CD8-positive, alpha-beta memory T cell (primary cell): ENCODE measurements at regions not wholly inside any gene's neighbourhood (a gene's known extent, or its start where the extent isn't known, plus 50 kb on each side); places are given as distances from the start of the nearest gene placed in this dataset.
"Not testable (repeated sequence)": the region's sequence is repeated elsewhere in the genome, so short reads cannot be mapped to it uniquely, and the experiment has no call there.

Experiments used
- CTCF ChIA-PET: fragments of 350-600 bp; sonication (Branson Sonifier 250); formaldehyde crosslinking; loops from one replicate; lab custom pipeline; 2021; ENCODE audit warnings: antibody characterized with exemption; lab: Charles Lee
- POLR2A ChIA-PET: fragments of 350-600 bp; sonication (Branson Sonifier 250); formaldehyde crosslinking; loops from one replicate; lab custom pipeline; 2021; ENCODE audit warnings: antibody characterized with exemption; lab: Charles Lee
- DNase-seq, 5 donors: peaks; one replicate each; pipeline versions ENCODE4 v3.0.0 to v3.0.0-alpha.2; 2020 to 2022; ENCODE audit warnings: mixed read lengths in 1 of 5
- H3K27ac ChIP-seq: one replicate; pipeline ENCODE4 v1.7.0; 2013; ENCODE audit warnings: low read depth, mild to moderate bottlenecking, low read length, moderate library complexity
- H3K27me3 ChIP-seq: 2 replicates; pipeline ENCODE4 v1.7.0; 2013; ENCODE audit warnings: low read length, mild to moderate bottlenecking; ENCODE audit not compliant: insufficient read depth, poor library complexity, severe bottlenecking
- H3K36me3 ChIP-seq: 2 replicates; pipeline ENCODE4 v1.7.0; 2013; ENCODE audit warnings: mild to moderate bottlenecking, low read length, moderate library complexity; ENCODE audit not compliant: insufficient read depth
- H3K4me1 ChIP-seq: 2 replicates; pipeline ENCODE4 v1.7.0; 2013; ENCODE audit warnings: mild to moderate bottlenecking, low read length, moderate library complexity; ENCODE audit not compliant: insufficient read depth
- H3K4me3 ChIP-seq: 2 replicates; pipeline ENCODE4 v1.7.0; 2013; ENCODE audit warnings: mild to moderate bottlenecking, low read length
- H3K9me3 ChIP-seq: 2 replicates; pipeline ENCODE4 v1.7.0; 2013; ENCODE audit warnings: mild to moderate bottlenecking, low read length
- H3K27ac Mint-ChIP-seq, 8 donors: one replicate each; pipeline ENCODE4 v1.8.0; 2020 to 2021; ENCODE audit warnings: mixed read lengths in 8 of 8, mild to moderate bottlenecking in 6 of 8, inconsistent platforms in 3 of 8, moderate library complexity in 3 of 8
- H3K27me3 Mint-ChIP-seq, 2 donors: one replicate each; pipeline ENCODE4 v1.8.0; 2020 to 2021; ENCODE audit warnings: mixed read lengths in 2 of 2, mild to moderate bottlenecking in 1 of 2, moderate library complexity in 1 of 2
- H3K36me3 Mint-ChIP-seq, 3 donors: one replicate each; pipeline ENCODE4 v1.8.0; 2020 to 2021; ENCODE audit warnings: mixed read lengths in 3 of 3, inconsistent platforms in 1 of 3, mild to moderate bottlenecking in 1 of 3
- H3K4me1 Mint-ChIP-seq, 3 donors: one replicate each; pipeline ENCODE4 v1.8.0; 2020 to 2021; ENCODE audit warnings: mixed read lengths in 3 of 3, inconsistent platforms in 1 of 3, mild to moderate bottlenecking in 1 of 3
- H3K4me3 Mint-ChIP-seq, 7 donors: one replicate each; pipeline ENCODE4 v1.8.0; 2020 to 2021; ENCODE audit warnings: mixed read lengths in 7 of 7, mild to moderate bottlenecking in 6 of 7, moderate library complexity in 4 of 7, inconsistent platforms in 2 of 7
- H3K9me3 Mint-ChIP-seq, 5 donors: one replicate each; pipeline ENCODE4 v1.8.0; 2020 to 2022; ENCODE audit warnings: mixed read lengths in 5 of 5, mild to moderate bottlenecking in 3 of 5, moderate library complexity in 2 of 5, inconsistent platforms in 1 of 5

GRCh38 chr22:26835023-26835422 is 177.6 kb downstream of the MIAT start:
- no peak overlapping the region for H3K27ac ChIP-seq
- Mint-ChIP-seq H3K36me3 (peaks cover 0 to 2% (median 0%) of the 10 kb centered on the region in 3 donors), H3K4me3 (no peak overlapping the region)

DNA sequence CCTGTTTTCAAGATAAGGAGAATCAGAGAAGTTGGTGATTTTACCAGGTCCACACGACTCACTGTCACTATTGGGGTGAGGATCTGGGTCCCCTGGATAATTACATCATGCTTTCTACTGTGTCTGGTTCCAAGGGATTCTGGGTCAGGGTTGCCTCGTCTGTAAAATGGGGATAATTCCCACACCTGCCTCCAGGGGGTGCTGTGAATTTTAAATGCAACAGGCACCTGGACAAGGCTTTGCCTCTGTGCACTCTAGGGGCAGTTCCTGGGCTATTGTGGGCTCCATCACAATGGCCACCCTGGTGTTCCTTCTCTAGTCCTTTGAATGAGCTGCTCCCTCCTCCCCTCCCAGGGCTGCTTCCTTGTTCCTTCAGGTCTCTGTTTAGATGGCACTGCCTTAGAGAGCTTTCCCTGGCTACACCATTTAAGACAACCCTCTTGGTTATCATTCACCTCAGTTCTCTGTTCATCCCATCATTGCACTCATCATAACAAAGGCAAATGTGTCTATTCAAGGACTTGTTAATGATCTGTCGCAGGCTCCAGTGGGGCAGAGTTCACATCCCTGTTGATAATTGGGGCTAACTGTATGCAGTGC is 178.6 kb downstream of the MIAT start:
- Histone ChIP-seq H3K36me3 (no peaks in the 10 kb centered on the region), H3K4me3 (no peak overlapping the region), H3K9me3 (no peaks in the 10 kb centered on the region), H3K4me1 (no peaks in the 10 kb centered on the region), H3K27me3 (no peaks in the 10 kb centered on the region), H3K27ac (no peak overlapping the region)
- Mint-ChIP-seq H3K9me3 (no peaks in the 10 kb centered on the region), H3K27ac (no peak overlapping the region), H3K4me3 (no peak overlapping the region), H3K4me1 (no peaks in the 10 kb centered on the region), H3K27me3 (no peaks in the 10 kb centered on the region), H3K36me3 (peaks cover 0 to 7% (median 5%) of the 10 kb centered on the region in 3 donors)
- peak in 3 of 5 donors; percentile 7 to 26 (median 10) for DNase-seq
- POLR2A ChIA-PET = no interaction called here
- CTCF ChIA-PET = no interaction called here

More at GRCh38 chr22:26835023-26835422, 177.6 kb downstream of the MIAT start:
- no peaks in the 10 kb centered on the region for H3K36me3 ChIP-seq
- POLR2A ChIA-PET = no interaction called here
- Mint-ChIP-seq H3K27me3 (no peaks in the 10 kb centered on the region), H3K27ac (no peak overlapping the region), H3K9me3 (no peaks in the 10 kb centered on the region), H3K4me1 (no peaks in the 10 kb centered on the region)
- DNase-seq = no peak
- H3K27me3 ChIP-seq = no peaks in the 10 kb centered on the region
- no peaks in the 10 kb centered on the region for H3K4me1 ChIP-seq
- CTCF ChIA-PET = no interaction called here
- H3K9me3 ChIP-seq = no peaks in the 10 kb centered on the region
- H3K4me3 ChIP-seq = no peak overlapping the region

DNA sequence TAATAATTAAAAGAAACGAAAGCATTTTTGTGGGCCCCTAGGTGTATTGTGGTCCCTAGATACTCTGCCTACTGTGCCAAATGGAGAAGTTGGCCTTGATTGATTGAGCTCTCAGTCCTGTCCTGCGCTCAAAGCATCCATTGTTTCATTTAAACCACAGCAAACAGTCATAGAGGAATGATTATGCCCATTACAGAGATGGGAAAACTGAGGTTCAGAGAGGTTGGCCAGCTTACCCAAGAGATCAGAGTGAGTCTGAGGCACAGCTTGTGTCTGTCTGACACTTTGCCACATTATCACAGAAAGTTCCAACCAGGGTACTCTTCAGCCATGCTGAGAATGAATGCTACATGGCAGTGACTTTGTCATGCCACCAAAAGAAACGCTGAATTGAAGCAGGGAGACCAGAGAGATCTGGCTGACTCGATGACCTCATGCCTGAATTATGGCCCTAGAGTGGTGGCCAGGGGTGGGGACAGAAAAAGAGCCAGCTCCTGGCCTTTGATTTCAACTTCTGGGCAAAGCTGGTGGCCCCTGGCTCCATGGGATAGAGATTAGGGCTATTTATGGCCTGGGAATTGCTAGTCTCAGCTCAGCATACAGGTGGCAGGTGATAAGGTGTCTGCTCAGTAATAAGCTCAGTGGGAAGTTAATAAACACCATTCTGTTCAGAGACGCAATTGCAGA is 180.5 kb downstream of the MIAT start:
- CTCF ChIA-PET = no interaction called here
- H3K27me3 Mint-ChIP-seq = no peaks in the 10 kb centered on the region
- no peak for DNase-seq
- Histone ChIP-seq H3K9me3 (no peaks in the 10 kb centered on the region), H3K4me1 (no peaks in the 10 kb centered on the region), H3K36me3 (no peaks in the 10 kb centered on the region), H3K27me3 (no peaks in the 10 kb centered on the region), H3K27ac (no peak overlapping the region), H3K4me3 (no peak overlapping the region)
- H3K36me3 Mint-ChIP-seq = peaks cover 0 to 7% (median 5%) of the 10 kb centered on the region in 3 donors
- POLR2A ChIA-PET = no interaction called here
- no peaks in the 10 kb centered on the region for H3K4me1 Mint-ChIP-seq
- H3K9me3 Mint-ChIP-seq = no peaks in the 10 kb centered on the region
- no peak overlapping the region for H3K4me3 Mint-ChIP-seq
- peak overlapping the region in 1 of 8 donors; percentile 68 for H3K27ac Mint-ChIP-seq

GRCh38 chr22:26838471-26838825 is 181.1 kb downstream of the MIAT start:
- H3K4me3 Mint-ChIP-seq = no peak overlapping the region
- Histone ChIP-seq H3K4me1 (no peaks in the 10 kb centered on the region), H3K4me3 (no peak overlapping the region), H3K9me3 (no peaks in the 10 kb centered on the region), H3K27ac (no peak overlapping the region), H3K27me3 (no peaks in the 10 kb centered on the region), H3K36me3 (no peaks in the 10 kb centered on the region)
- no peaks in the 10 kb centered on the region for H3K27me3 Mint-ChIP-seq
- CTCF ChIA-PET = no interaction called here
- DNase-seq = no peak
- H3K27ac Mint-ChIP-seq = peak overlapping the region in 1 of 8 donors; percentile 68
- H3K4me1 Mint-ChIP-seq = no peaks in the 10 kb centered on the region
- POLR2A ChIA-PET = no interaction called here
- no peaks in the 10 kb centered on the region for H3K9me3 Mint-ChIP-seq
- H3K36me3 Mint-ChIP-seq = peaks cover 0 to 7% (median 5%) of the 10 kb centered on the region in 3 donors

DNA sequence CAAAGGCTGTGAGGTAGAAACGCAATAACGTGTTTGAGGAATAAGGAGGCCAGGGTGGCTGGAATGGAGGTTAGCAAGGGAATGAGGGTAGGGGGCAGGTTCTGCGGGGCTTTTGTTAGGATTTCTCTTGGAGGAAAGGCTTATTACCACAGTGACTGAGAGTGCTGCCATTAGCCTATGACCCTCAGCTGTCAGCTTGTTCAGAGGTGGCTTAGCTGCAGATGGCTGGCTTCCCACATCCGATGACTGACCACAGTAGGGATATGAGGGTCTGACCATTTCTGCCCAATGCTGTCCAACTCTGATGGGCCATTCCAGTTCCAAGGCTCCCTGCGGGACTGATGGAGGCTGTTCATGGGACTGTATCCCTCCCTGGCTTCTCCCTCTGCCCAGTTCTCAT is 181.8 kb downstream of the MIAT start:
- POLR2A ChIA-PET = no interaction called here
- no peaks in the 10 kb centered on the region for H3K4me1 ChIP-seq
- H3K36me3 ChIP-seq = no peaks in the 10 kb centered on the region
- no peak overlapping the region for H3K27ac ChIP-seq
- Mint-ChIP-seq H3K4me1 (no peaks in the 10 kb centered on the region), H3K27ac (no peak overlapping the region), H3K27me3 (no peaks in the 10 kb centered on the region), H3K4me3 (no peak overlapping the region), H3K36me3 (peaks cover 0 to 8% (median 7%) of the 10 kb centered on the region in 3 donors), H3K9me3 (no peaks in the 10 kb centered on the region)
- DNase-seq = no peak
- CTCF ChIA-PET = no interaction called here
- no peaks in the 10 kb centered on the region for H3K9me3 ChIP-seq
- no peak overlapping the region for H3K4me3 ChIP-seq
- no peaks in the 10 kb centered on the region for H3K27me3 ChIP-seq

- peak overlapping the region in 4 of 8 donors; percentile 4 to 59 (median 32) for H3K27ac Mint-ChIP-seq
- H3K27ac ChIP-seq, H3K9me3 ChIP-seq, DNase-seq, H3K36me3 ChIP-seq, H3K4me3 Mint-ChIP-seq, H3K27me3 ChIP-seq, H3K4me1 Mint-ChIP-seq, CTCF ChIA-PET, H3K4me3 ChIP-seq, H3K4me1 ChIP-seq, POLR2A ChIA-PET, H3K9me3 Mint-ChIP-seq, H3K27me3 Mint-ChIP-seq: not testable (repeated sequence)
- H3K36me3 Mint-ChIP-seq = peaks cover 0 to 12% (median 7%) of the 10 kb centered on the region in 3 donors
Observed at GRCh38 chr22:26840770-26841169, 183.4 kb downstream of the MIAT start.

- CTCF ChIA-PET = no interaction called here
- peaks cover 0 to 12% (median 7%) of the 10 kb centered on the region in 3 donors for H3K36me3 Mint-ChIP-seq
- DNase-seq = no peak
- POLR2A ChIA-PET = no interaction called here
- no peak overlapping the region for H3K4me3 Mint-ChIP-seq
- H3K9me3 Mint-ChIP-seq = no peaks in the 10 kb centered on the region
- Histone ChIP-seq H3K27ac (no peak overlapping the region), H3K4me3 (no peak overlapping the region), H3K36me3 (no peaks in the 10 kb centered on the region), H3K9me3 (no peaks in the 10 kb centered on the region), H3K27me3 (no peaks in the 10 kb centered on the region), H3K4me1 (no peaks in the 10 kb centered on the region)
- H3K27me3 Mint-ChIP-seq = no peaks in the 10 kb centered on the region
- H3K27ac Mint-ChIP-seq = no peak overlapping the region
- no peaks in the 10 kb centered on the region for H3K4me1 Mint-ChIP-seq
Observed at GRCh38 chr22:26842103-26842502, 184.7 kb downstream of the MIAT start.

DNA sequence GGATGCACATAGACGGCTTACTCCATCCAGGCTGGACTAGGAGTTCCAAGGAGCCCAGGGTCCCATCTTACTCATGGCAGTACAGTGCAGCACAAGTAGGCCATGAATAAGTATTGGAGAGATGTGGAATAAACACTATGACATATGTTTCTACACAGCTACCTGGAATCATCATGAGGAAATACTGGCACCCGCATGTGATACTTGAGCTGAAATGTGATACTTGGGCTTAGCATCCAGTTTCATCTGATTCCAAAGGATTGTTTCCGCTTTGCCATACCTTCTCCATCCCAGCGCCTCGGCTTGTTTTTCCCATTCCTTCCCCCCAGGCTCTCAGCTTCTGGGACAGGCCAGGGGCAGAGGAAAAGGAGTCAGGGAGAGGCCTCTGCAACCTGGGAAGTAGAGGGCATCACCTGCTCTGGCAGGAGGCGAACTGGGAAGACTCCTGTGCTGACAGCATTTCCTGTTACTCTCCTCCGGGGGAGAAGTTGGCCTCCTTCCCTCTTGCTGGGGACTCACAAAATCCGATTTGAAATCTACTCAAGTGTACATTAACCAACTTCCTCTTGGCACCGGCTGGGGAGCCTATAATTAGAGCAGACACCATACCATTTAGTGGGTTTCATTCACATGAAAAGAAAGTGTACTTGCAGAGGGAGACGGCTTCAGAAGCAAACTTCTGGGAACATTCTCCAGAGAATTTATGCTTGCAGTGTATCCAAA is 187.8 kb downstream of the MIAT start:
- ChIA-PET POLR2A (no interaction called here), CTCF (no interaction called here)
- Histone ChIP-seq H3K9me3 (no peaks in the 10 kb centered on the region), H3K27ac (no peak overlapping the region), H3K27me3 (no peaks in the 10 kb centered on the region), H3K4me1 (no peaks in the 10 kb centered on the region), H3K4me3 (no peak overlapping the region), H3K36me3 (no peaks in the 10 kb centered on the region)
- Mint-ChIP-seq H3K9me3 (no peaks in the 10 kb centered on the region), H3K4me3 (no peak overlapping the region), H3K27me3 (no peaks in the 10 kb centered on the region), H3K27ac (no peak overlapping the region), H3K36me3 (peaks cover 0 to 10% (median 7%) of the 10 kb centered on the region in 3 donors), H3K4me1 (no peaks in the 10 kb centered on the region)
- no peak for DNase-seq
